ENCODE measurements at regions not wholly inside any gene's neighbourhood (a gene's known extent, or its start where the extent isn't known, plus 50 kb on each side); places are given as distances from the start of the nearest gene placed in this dataset.
A peak's percentile ranks its signal among the peaks of the same experiment; 100 is the strongest.

DNA sequence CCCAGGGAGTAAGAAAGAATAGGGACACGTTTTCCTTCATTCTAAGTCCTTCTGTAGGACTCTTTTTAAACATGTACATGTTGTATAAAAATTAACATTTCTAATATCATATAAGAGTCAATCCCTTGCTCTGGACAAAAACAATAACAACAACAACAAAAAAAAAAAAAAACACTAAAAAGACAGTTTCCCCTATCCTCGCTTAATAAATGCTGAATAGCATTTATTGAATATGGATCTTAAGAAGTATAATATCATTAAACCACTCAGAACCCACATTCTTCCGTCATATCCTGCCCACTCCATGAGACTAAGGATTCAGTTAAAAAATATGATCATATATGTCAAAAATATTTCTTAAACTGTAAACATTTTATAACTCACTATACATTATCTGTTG, 145.1 kb downstream of the AQP9 start:
- H3K27ac ChIP-seq (ENCODE audit: low read depth in 1 of 2, low read length in 2 of 2) = peak overlapping the region; percentile 81 to 83
- no peak for DNase-seq (ENCODE audit: low spot score)
- H3K9ac ChIP-seq (ENCODE audit: low read depth in 1 of 2, low read length in 2 of 2) = peak overlapping the region; percentile 23 to 53
- TF ChIP-seq HNF4G (IDR thresholded peaks at IDR 0.05) = no peak
- no peak for TF ChIP-seq EGR1 (IDR thresholded peaks at IDR 0.05; ENCODE audit: low read depth in 2 of 2)
- TF ChIP-seq TAF1 (conservative IDR thresholded peaks at IDR 0.05) = no peak
- no peak for TF ChIP-seq FOXA1 (IDR thresholded peaks at IDR 0.05)
- TF ChIP-seq, protein P1, sequence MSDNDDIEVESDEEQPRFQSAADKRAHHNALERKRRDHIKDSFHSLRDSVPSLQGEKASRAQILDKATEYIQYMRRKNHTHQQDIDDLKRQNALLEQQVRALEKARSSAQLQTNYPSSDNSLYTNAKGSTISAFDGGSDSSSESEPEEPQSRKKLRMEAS (IDR thresholded peaks at IDR 0.05) = no peak
- TF ChIP-seq RAD21 (IDR thresholded peaks at IDR 0.05) = no peak
- no peak for TF ChIP-seq GABPA (IDR thresholded peaks at IDR 0.05 in 1 of 2, conservative IDR thresholded peaks at IDR 0.05 in 1 of 2)
- TF ChIP-seq, protein P2, sequence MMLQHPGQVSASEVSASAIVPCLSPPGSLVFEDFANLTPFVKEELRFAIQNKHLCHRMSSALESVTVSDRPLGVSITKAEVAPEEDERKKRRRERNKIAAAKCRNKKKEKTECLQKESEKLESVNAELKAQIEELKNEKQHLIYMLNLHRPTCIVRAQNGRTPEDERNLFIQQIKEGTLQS (IDR thresholded peaks at IDR 0.05) = no peak
- TF ChIP-seq SP1 (IDR thresholded peaks at IDR 0.05) = no peak
- TF ChIP-seq JUND (IDR thresholded peaks at IDR 0.05) = no peak
- no peak for TF ChIP-seq FOXA2 (IDR thresholded peaks at IDR 0.05)
- H3K4me3 ChIP-seq (ENCODE audit: low read depth in 1 of 3, low read length in 3 of 3) = peak overlapping the region; percentile 11 to 64 (median 43)
- no peaks in the 10 kb centered on the region for H3K27me3 ChIP-seq (ENCODE audit: control insufficient read depth in 4 of 4, insufficient read depth in 4 of 4, low read length in 3 of 4)
- H3K9me3 ChIP-seq (ENCODE audit: control insufficient read depth in 4 of 4, low read length in 3 of 4) = no peaks in the 10 kb centered on the region
- 78% methylated on average over 3 of the region's 3 CpGs for WGBS
- no peaks in the 10 kb centered on the region for H3K36me3 ChIP-seq (ENCODE audit: control insufficient read depth in 4 of 4, insufficient read depth in 3 of 4, low read depth in 1 of 4, low read length in 3 of 4)
- H3K4me1 ChIP-seq (ENCODE audit: control insufficient read depth in 4 of 4, insufficient read depth in 4 of 4, low read length in 3 of 4) = peaks cover 8 to 56% (median 29%) of the 10 kb centered on the region in 4 donors

DNA sequence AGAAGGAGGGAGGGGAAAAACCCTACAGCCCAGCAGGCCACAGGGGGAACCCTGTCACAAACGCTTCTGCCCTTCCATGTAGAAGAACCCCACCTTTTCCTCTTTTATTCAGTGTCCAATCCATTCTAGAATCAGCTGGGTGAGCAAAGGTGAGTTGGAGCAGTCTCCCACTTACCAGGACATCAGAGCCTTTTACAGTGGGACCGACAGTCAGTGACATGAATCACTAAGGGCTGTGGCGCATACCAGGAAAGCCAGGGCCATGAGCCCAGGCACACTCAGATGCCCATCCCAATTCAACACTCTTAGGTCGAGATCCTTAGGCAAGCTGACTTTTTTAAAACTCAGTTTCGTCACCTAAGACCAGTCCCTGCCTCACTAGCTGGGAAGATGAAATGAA, 146.1 kb downstream of the AQP9 start:
- peak overlapping the region in 2 of 3 donors; percentile 43 to 51 for H3K4me3 ChIP-seq (ENCODE audit: low read depth in 1 of 3, low read length in 3 of 3)
- H3K9me3 ChIP-seq (ENCODE audit: control insufficient read depth in 4 of 4, low read length in 3 of 4) = no peaks in the 10 kb centered on the region
- no peak for DNase-seq (ENCODE audit: low spot score)
- H3K27ac ChIP-seq (ENCODE audit: low read depth in 1 of 2, low read length in 2 of 2) = peak overlapping the region; percentile 81 to 83
- H3K9ac ChIP-seq (ENCODE audit: low read depth in 1 of 2, low read length in 2 of 2) = peak overlapping the region in 1 of 2 donors; percentile 10
- no peaks in the 10 kb centered on the region for H3K36me3 ChIP-seq (ENCODE audit: control insufficient read depth in 4 of 4, insufficient read depth in 3 of 4, low read depth in 1 of 4, low read length in 3 of 4)
- TF ChIP-seq, protein P1 (IDR thresholded peaks at IDR 0.05) = no peak
- TF ChIP-seq TAF1 (conservative IDR thresholded peaks at IDR 0.05) (no peak), HNF4G (IDR thresholded peaks at IDR 0.05) (no peak), SP1 (IDR thresholded peaks at IDR 0.05) (peak; percentile 39), JUND (IDR thresholded peaks at IDR 0.05) (no peak), RAD21 (IDR thresholded peaks at IDR 0.05) (peak in 1 of 2 donors; percentile 28), RXRA (IDR thresholded peaks at IDR 0.05) (peak in 1 of 2 donors; percentile 12), GABPA (IDR thresholded peaks at IDR 0.05 in 1 of 2, conservative IDR thresholded peaks at IDR 0.05 in 1 of 2) (no peak), YY1 (IDR thresholded peaks at IDR 0.05) (peak; percentile 32), EGR1 (IDR thresholded peaks at IDR 0.05; ENCODE audit: low read depth in 2 of 2) (no peak), FOXA1 (IDR thresholded peaks at IDR 0.05) (no peak), FOXA2 (IDR thresholded peaks at IDR 0.05) (no peak), HNF4A (conservative IDR thresholded peaks at IDR 0.05) (peak; percentile 34 to 50), NR2F2 (IDR thresholded peaks at IDR 0.05) (no peak)
- TF ChIP-seq, protein P3, sequence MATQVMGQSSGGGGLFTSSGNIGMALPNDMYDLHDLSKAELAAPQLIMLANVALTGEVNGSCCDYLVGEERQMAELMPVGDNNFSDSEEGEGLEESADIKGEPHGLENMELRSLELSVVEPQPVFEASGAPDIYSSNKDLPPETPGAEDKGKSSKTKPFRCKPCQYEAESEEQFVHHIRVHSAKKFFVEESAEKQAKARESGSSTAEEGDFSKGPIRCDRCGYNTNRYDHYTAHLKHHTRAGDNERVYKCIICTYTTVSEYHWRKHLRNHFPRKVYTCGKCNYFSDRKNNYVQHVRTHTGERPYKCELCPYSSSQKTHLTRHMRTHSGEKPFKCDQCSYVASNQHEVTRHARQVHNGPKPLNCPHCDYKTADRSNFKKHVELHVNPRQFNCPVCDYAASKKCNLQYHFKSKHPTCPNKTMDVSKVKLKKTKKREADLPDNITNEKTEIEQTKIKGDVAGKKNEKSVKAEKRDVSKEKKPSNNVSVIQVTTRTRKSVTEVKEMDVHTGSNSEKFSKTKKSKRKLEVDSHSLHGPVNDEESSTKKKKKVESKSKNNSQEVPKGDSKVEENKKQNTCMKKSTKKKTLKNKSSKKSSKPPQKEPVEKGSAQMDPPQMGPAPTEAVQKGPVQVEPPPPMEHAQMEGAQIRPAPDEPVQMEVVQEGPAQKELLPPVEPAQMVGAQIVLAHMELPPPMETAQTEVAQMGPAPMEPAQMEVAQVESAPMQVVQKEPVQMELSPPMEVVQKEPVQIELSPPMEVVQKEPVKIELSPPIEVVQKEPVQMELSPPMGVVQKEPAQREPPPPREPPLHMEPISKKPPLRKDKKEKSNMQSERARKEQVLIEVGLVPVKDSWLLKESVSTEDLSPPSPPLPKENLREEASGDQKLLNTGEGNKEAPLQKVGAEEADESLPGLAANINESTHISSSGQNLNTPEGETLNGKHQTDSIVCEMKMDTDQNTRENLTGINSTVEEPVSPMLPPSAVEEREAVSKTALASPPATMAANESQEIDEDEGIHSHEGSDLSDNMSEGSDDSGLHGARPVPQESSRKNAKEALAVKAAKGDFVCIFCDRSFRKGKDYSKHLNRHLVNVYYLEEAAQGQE (IDR thresholded peaks at IDR 0.05) = no peak
- TF ChIP-seq, protein P4, sequence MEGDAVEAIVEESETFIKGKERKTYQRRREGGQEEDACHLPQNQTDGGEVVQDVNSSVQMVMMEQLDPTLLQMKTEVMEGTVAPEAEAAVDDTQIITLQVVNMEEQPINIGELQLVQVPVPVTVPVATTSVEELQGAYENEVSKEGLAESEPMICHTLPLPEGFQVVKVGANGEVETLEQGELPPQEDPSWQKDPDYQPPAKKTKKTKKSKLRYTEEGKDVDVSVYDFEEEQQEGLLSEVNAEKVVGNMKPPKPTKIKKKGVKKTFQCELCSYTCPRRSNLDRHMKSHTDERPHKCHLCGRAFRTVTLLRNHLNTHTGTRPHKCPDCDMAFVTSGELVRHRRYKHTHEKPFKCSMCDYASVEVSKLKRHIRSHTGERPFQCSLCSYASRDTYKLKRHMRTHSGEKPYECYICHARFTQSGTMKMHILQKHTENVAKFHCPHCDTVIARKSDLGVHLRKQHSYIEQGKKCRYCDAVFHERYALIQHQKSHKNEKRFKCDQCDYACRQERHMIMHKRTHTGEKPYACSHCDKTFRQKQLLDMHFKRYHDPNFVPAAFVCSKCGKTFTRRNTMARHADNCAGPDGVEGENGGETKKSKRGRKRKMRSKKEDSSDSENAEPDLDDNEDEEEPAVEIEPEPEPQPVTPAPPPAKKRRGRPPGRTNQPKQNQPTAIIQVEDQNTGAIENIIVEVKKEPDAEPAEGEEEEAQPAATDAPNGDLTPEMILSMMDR (IDR thresholded peaks at IDR 0.05; ENCODE audit: low read depth, low read length, missing input control) = no peak
- TF ChIP-seq, protein P5, sequence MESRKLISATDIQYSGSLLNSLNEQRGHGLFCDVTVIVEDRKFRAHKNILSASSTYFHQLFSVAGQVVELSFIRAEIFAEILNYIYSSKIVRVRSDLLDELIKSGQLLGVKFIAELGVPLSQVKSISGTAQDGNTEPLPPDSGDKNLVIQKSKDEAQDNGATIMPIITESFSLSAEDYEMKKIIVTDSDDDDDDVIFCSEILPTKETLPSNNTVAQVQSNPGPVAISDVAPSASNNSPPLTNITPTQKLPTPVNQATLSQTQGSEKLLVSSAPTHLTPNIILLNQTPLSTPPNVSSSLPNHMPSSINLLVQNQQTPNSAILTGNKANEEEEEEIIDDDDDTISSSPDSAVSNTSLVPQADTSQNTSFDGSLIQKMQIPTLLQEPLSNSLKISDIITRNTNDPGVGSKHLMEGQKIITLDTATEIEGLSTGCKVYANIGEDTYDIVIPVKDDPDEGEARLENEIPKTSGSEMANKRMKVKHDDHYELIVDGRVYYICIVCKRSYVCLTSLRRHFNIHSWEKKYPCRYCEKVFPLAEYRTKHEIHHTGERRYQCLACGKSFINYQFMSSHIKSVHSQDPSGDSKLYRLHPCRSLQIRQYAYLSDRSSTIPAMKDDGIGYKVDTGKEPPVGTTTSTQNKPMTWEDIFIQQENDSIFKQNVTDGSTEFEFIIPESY (IDR thresholded peaks at IDR 0.05) = no peak
- TF ChIP-seq, protein P2 (IDR thresholded peaks at IDR 0.05) = no peak
- no peaks in the 10 kb centered on the region for H3K27me3 ChIP-seq (ENCODE audit: control insufficient read depth in 4 of 4, insufficient read depth in 4 of 4, low read length in 3 of 4)
- WGBS = 43% methylated on average over 5 of the region's 5 CpGs
- H3K4me1 ChIP-seq (ENCODE audit: control insufficient read depth in 4 of 4, insufficient read depth in 4 of 4, low read length in 3 of 4) = peaks cover 8 to 48% (median 27%) of the 10 kb centered on the region in 4 donors

Data from liver (tissue), 8 donors.